ENCODE measurements at regions not wholly inside any gene's neighbourhood (a gene's known extent, or its start where the extent isn't known, plus 50 kb on each side); places are given as distances from the start of the nearest gene placed in this dataset.

- TF ChIP-seq, protein P1, sequence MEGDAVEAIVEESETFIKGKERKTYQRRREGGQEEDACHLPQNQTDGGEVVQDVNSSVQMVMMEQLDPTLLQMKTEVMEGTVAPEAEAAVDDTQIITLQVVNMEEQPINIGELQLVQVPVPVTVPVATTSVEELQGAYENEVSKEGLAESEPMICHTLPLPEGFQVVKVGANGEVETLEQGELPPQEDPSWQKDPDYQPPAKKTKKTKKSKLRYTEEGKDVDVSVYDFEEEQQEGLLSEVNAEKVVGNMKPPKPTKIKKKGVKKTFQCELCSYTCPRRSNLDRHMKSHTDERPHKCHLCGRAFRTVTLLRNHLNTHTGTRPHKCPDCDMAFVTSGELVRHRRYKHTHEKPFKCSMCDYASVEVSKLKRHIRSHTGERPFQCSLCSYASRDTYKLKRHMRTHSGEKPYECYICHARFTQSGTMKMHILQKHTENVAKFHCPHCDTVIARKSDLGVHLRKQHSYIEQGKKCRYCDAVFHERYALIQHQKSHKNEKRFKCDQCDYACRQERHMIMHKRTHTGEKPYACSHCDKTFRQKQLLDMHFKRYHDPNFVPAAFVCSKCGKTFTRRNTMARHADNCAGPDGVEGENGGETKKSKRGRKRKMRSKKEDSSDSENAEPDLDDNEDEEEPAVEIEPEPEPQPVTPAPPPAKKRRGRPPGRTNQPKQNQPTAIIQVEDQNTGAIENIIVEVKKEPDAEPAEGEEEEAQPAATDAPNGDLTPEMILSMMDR (IDR thresholded peaks at IDR 0.05), result no peak
- no peak for TF ChIP-seq ZFX (IDR thresholded peaks at IDR 0.05; ENCODE audit: borderline replicate concordance)
Measured at GRCh38 chr3:106078635-106079034, 209.8 kb upstream of the CBLB start.

Measured in 22Rv1 (cell line).